ENCODE measurements at regions not wholly inside any gene's neighbourhood (a gene's known extent, or its start where the extent isn't known, plus 50 kb on each side); places are given as distances from the start of the nearest gene placed in this dataset.
A peak's percentile ranks its signal among the peaks of the same experiment; 100 is the strongest.
"Not testable (repeated sequence)": the region's sequence is repeated elsewhere in the genome, so short reads cannot be mapped to it uniquely, and the experiment has no call there.

DNA sequence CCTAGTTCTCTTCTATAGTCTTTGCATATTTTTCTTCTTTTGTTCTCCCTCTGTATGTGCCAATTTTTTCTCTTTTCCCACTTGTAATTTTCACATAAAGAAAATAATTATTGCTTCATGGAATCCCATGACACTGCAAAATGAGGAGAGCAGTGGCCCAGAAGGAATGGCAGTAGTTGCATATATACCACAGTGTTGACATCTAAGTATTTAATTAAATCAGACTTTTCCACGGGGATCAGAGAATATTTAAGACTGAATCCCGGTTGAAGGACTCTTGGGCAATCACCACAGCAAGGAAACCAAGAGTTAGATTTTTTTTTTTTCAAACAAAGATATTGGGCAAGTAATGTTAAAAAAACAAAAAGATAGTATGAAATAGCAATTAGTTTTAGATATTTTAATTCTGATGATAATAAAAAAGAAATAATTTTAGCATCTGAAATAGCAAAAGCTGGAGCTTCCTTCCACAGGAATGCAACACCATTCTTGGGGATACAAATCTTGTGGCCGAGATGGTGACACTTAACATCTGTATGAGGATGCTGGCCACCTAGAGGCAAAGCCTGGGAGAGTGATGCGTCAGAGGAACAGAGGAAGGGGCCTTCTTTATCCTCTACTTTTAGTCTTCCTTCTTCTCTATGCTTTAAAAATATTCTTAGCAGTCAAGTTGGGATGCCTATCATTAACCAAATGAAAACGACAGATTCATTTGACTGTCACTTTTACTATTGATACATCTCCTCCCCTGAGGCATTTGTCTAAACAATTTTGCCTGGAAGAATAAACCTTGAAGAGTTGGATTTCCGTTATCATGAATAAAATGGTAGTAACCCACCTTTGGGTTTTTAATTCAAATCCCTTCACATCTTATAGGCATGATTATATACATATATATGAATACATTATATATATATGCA, 356.2 kb downstream of the GJA1 start:
- intact Hi-C loops (cut with micrococcal nuclease): no loop called here
- TF ChIP-seq, protein P1, sequence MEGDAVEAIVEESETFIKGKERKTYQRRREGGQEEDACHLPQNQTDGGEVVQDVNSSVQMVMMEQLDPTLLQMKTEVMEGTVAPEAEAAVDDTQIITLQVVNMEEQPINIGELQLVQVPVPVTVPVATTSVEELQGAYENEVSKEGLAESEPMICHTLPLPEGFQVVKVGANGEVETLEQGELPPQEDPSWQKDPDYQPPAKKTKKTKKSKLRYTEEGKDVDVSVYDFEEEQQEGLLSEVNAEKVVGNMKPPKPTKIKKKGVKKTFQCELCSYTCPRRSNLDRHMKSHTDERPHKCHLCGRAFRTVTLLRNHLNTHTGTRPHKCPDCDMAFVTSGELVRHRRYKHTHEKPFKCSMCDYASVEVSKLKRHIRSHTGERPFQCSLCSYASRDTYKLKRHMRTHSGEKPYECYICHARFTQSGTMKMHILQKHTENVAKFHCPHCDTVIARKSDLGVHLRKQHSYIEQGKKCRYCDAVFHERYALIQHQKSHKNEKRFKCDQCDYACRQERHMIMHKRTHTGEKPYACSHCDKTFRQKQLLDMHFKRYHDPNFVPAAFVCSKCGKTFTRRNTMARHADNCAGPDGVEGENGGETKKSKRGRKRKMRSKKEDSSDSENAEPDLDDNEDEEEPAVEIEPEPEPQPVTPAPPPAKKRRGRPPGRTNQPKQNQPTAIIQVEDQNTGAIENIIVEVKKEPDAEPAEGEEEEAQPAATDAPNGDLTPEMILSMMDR (conservative IDR thresholded peaks at IDR 0.05; ENCODE audit: low read depth, low read length): no peak; the same call in 1 of the 2 replicates
- TF ChIP-seq EZH2 (IDR thresholded peaks at IDR 0.05; ENCODE audit: low read length, unreplicated experiment): no peak
- Histone ChIP-seq H3K79me2 (ENCODE audit: low read length) (no peaks in the 10 kb centered on the region), H3K9me2 (replicated peaks; ENCODE audit: low read length) (no peaks in the 10 kb centered on the region), H3K4me1 (ENCODE audit: insufficient read depth, low read length) (peaks cover 11% of the 10 kb centered on the region), H3K9ac (ENCODE audit: low read length) (no peak overlapping the region), H4K20me1 (ENCODE audit: low read length) (no peaks in the 10 kb centered on the region), H3K36me3 (ENCODE audit: low read depth, low read length) (no peaks in the 10 kb centered on the region), H3K4me3 (ENCODE audit: low read length) (no peak overlapping the region), H2AFZ (ENCODE audit: low read length) (no peak overlapping the region), H3F3A (ENCODE audit: low read length, unreplicated experiment) (no peaks in the 10 kb centered on the region), H3K27me3 (ENCODE audit: low read length) (no peaks in the 10 kb centered on the region), H3K27ac (ENCODE audit: low read length) (no peak overlapping the region), H3K4me2 (ENCODE audit: low read length) (no peak overlapping the region), H3K9me3 (ENCODE audit: low read length) (no peaks in the 10 kb centered on the region)
- ATAC-seq (no peak), DNase-seq (peak; percentile 8)
- BruUV-seq (replicated peaks): no TSS peak
- ChIA-PET POLR2A (ENCODE audit: unreplicated experiment) (no interaction called here), CTCF (no interaction called here)

DNA sequence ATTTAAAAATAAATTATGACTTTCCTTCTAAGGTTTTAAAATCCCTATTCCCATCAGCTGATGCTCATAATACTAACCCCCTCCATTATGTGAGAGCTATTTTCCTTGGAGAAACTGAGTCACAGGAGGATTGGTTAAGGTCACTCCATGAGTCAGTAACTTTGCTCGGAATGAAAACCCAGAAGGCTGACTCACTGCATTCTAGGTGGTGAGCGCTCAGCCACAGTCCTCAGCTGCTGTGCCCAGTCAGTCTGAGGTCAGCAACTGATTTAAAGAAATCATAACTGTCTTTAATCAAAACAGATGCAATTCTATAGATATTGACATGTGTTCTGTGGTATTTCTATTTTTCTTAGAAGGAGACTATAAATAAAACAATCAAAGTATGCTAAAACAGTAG, 359.2 kb downstream of the GJA1 start:
- no peak for TF ChIP-seq EZH2phosphoT487 (IDR thresholded peaks at IDR 0.05; ENCODE audit: borderline replicate concordance, low read length)
- TF ChIP-seq EZH2 (IDR thresholded peaks at IDR 0.05; ENCODE audit: low read length, unreplicated experiment): no peak
- TF ChIP-seq, protein P1 (conservative IDR thresholded peaks at IDR 0.05; ENCODE audit: low read depth, low read length): no peak
- H4K20me1 ChIP-seq (ENCODE audit: low read length): no peaks in the 10 kb centered on the region
- no peak overlapping the region for H3K9ac ChIP-seq (ENCODE audit: low read length)
- intact Hi-C loops (cut with micrococcal nuclease): no loop called here
- H3K27ac ChIP-seq (ENCODE audit: low read length): peak overlapping the region; percentile 6; the same call in 1 of the 2 replicates
- DNase-seq (peak; percentile 74), ATAC-seq (peak; percentile 80)
- POLR2A ChIA-PET (ENCODE audit: unreplicated experiment): no interaction called here
- CTCF ChIA-PET: no interaction called here
- no peaks in the 10 kb centered on the region for H3K36me3 ChIP-seq (ENCODE audit: low read depth, low read length)
- no peak overlapping the region; the same call in 1 of the 2 replicates for H3K4me2 ChIP-seq (ENCODE audit: low read length)
- H3K79me2 ChIP-seq (ENCODE audit: low read length): no peaks in the 10 kb centered on the region
- BruUV-seq (replicated peaks): no TSS peak
- H3K27me3 ChIP-seq (ENCODE audit: low read length): no peaks in the 10 kb centered on the region
- H3F3A ChIP-seq (ENCODE audit: low read length, unreplicated experiment): no peaks in the 10 kb centered on the region
- H3K9me2 ChIP-seq (replicated peaks; ENCODE audit: low read length): no peaks in the 10 kb centered on the region
- no peak overlapping the region for H2AFZ ChIP-seq (ENCODE audit: low read length)
- H3K4me3 ChIP-seq (ENCODE audit: low read length): no peak overlapping the region
- peaks cover 11% of the 10 kb centered on the region for H3K4me1 ChIP-seq (ENCODE audit: insufficient read depth, low read length)
- no peaks in the 10 kb centered on the region for H3K9me3 ChIP-seq (ENCODE audit: low read length)

- H3K4me3 ChIP-seq (ENCODE audit: low read length); DNase-seq; H3K27me3 ChIP-seq (ENCODE audit: low read length); CTCF ChIA-PET; H3K27ac ChIP-seq (ENCODE audit: low read length); intact Hi-C loops (cut with micrococcal nuclease); H2AFZ ChIP-seq (ENCODE audit: low read length); H3K36me3 ChIP-seq (ENCODE audit: low read depth, low read length); BruUV-seq (replicated peaks); H3K9me2 ChIP-seq (replicated peaks; ENCODE audit: low read length); H3K4me2 ChIP-seq (ENCODE audit: low read length); POLR2A ChIA-PET (ENCODE audit: unreplicated experiment); H3K9me3 ChIP-seq (ENCODE audit: low read length); H3K79me2 ChIP-seq (ENCODE audit: low read length); ATAC-seq; H4K20me1 ChIP-seq (ENCODE audit: low read length); H3F3A ChIP-seq (ENCODE audit: low read length, unreplicated experiment); H3K9ac ChIP-seq (ENCODE audit: low read length): not testable (repeated sequence)
- H3K4me1 ChIP-seq (ENCODE audit: insufficient read depth, low read length): peaks cover 11% of the 10 kb centered on the region
Measured at GRCh38 chr6:121797598-121797997, 362.2 kb downstream of the GJA1 start.

DNA sequence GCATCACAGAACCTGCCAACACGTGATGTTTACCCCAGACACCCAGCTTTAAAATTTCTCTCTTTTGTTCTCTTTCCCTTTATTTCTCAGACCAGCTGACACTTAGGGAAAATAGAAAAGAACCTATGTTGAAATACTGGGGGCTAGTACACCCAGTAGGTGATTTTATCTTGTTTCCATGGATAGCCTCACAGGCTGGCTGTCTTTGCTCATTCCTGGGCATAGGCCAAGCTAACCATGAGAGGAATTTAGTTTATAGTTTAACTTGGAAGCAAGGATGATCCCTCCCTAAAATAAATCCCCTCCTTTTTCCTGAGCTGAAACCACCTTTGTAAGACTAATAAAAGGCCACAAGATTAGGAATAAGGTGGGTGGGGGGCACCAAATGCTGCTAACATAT, 362.7 kb downstream of the GJA1 start:
- H2AFZ ChIP-seq (ENCODE audit: low read length); H3K27me3 ChIP-seq (ENCODE audit: low read length); H3K4me3 ChIP-seq (ENCODE audit: low read length); ATAC-seq; H3K79me2 ChIP-seq (ENCODE audit: low read length); H3K9me2 ChIP-seq (replicated peaks; ENCODE audit: low read length); H3K4me2 ChIP-seq (ENCODE audit: low read length); H3K27ac ChIP-seq (ENCODE audit: low read length); BruUV-seq (replicated peaks); CTCF ChIA-PET; H4K20me1 ChIP-seq (ENCODE audit: low read length); H3F3A ChIP-seq (ENCODE audit: low read length, unreplicated experiment); DNase-seq; H3K9ac ChIP-seq (ENCODE audit: low read length); POLR2A ChIA-PET (ENCODE audit: unreplicated experiment); H3K36me3 ChIP-seq (ENCODE audit: low read depth, low read length); H3K9me3 ChIP-seq (ENCODE audit: low read length); intact Hi-C loops (cut with micrococcal nuclease): not testable (repeated sequence)
- H3K4me1 ChIP-seq (ENCODE audit: insufficient read depth, low read length): peaks cover 11% of the 10 kb centered on the region

All from PC-3 (cell line).